Heart left ventricle (tissue), 13 donors: ENCODE measurements at regions not wholly inside any gene's neighbourhood (a gene's known extent, or its start where the extent isn't known, plus 50 kb on each side); places are given as distances from the start of the nearest gene placed in this dataset.

Experiments used
- POLR2A ChIP-seq, 2 donors: fragments of 450-650 bp; IDR thresholded peaks; one replicate each; pipeline ENCODE4 v1.6.1; 2017; ENCODE audit warnings: antibody characterized with exemption in 2 of 2, mild to moderate bottlenecking in 2 of 2, moderate library complexity in 2 of 2
- TF ChIP-seq, protein P1 (sequence below), 12 donors: fragments of 200-600 bp; sonication (generic) in 4 of 12; IDR thresholded peaks; one replicate each; pipeline versions ENCODE4 v1.5.0 to v1.8.0; 2018 to 2022; ENCODE audit warnings: antibody characterized with exemption in 12 of 12, mild to moderate bottlenecking in 5 of 12
- donor health status: ischemic (EF 13 %, LVEDD 7.1; RV severe dilation, severe dysfunction).
- donor health status: DM: no; HTN: yes; CAD: no.
- donor health status: DM: no; HTN: no; CAD: no.
- donor health status: ischemic (EF 25% LVEDD 6.9; RV normal size, moderate dysfunction).
- donor health status: ischemic (EF 25% LVEDD 5.7; RV mildly dilated, moderate dysfunction).
- donor health status: ischemic (EF 35%, LVEDD 5.7; RV mildly dilated, moderate dysfunction).
- donor health status: nonischemic (EF 11% LVEDD 7.7; RV severe dilation, severe dysfunction).
- donor health status: DM: yes; HTN: yes; CAD: no.
- donor health status: PGD.
- donor health status: ischemic (EF 29% LVEDD 5.4; RV normal size, mild dysfunction).
- donor health status: nonischemic (EF 23%, LVEDD 6.1; RV moderate dilation, normal function).

DNA sequence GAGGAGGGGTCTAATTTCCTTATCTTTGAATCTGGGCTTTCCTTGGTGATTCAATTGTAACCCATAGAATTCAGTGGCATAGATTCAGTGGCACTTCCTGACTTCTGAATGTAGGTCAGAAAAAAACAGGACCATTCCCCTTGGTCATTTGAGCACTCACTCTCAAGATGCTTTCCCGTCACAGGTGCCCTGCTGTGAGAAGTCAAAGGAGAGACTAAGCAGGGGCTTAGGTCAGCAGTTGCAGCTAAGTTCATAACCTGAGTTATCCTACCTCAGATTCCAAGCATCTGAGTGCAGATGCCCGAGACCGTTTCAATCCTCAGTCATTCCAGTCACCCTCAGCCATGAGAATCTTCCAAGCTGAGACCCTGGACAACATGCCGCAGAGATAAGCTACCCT is 506.6 kb downstream of the FRK start:
- TF ChIP-seq, protein P1, sequence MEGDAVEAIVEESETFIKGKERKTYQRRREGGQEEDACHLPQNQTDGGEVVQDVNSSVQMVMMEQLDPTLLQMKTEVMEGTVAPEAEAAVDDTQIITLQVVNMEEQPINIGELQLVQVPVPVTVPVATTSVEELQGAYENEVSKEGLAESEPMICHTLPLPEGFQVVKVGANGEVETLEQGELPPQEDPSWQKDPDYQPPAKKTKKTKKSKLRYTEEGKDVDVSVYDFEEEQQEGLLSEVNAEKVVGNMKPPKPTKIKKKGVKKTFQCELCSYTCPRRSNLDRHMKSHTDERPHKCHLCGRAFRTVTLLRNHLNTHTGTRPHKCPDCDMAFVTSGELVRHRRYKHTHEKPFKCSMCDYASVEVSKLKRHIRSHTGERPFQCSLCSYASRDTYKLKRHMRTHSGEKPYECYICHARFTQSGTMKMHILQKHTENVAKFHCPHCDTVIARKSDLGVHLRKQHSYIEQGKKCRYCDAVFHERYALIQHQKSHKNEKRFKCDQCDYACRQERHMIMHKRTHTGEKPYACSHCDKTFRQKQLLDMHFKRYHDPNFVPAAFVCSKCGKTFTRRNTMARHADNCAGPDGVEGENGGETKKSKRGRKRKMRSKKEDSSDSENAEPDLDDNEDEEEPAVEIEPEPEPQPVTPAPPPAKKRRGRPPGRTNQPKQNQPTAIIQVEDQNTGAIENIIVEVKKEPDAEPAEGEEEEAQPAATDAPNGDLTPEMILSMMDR (IDR thresholded peaks at IDR 0.05) = no peak
- no peak for TF ChIP-seq POLR2A (IDR thresholded peaks at IDR 0.05)
